ENCODE measurements at regions not wholly inside any gene's neighbourhood (a gene's known extent, or its start where the extent isn't known, plus 50 kb on each side); places are given as distances from the start of the nearest gene placed in this dataset.
"Not testable (repeated sequence)": the region's sequence is repeated elsewhere in the genome, so short reads cannot be mapped to it uniquely, and the experiment has no call there.

GRCh38 chr16:88252057-88252794, 130.5 kb upstream of the ZNF469 start:
- not testable (repeated sequence) for TF ChIP-seq EZH2 (IDR thresholded peaks at IDR 0.05; ENCODE audit: borderline replicate concordance, low read depth, low read length, severe bottlenecking); CTCF (IDR thresholded peaks at IDR 0.05; ENCODE audit: borderline replicate concordance, extremely low read depth, low read length, poor library complexity, severe bottlenecking)
